ENCODE measurements at regions not wholly inside any gene's neighbourhood (a gene's known extent, or its start where the extent isn't known, plus 50 kb on each side); places are given as distances from the start of the nearest gene placed in this dataset.

- TF ChIP-seq CTCF (IDR thresholded peaks at IDR 0.05) (no peak), POLR2A (IDR thresholded peaks at IDR 0.05) (no peak)
Observed at GRCh38 chr9:134522502-134522848, 119.1 kb upstream of the COL5A1 start.

Data from uterus (tissue), 2 donors.